ENCODE measurements at regions not wholly inside any gene's neighbourhood (a gene's known extent, or its start where the extent isn't known, plus 50 kb on each side); places are given as distances from the start of the nearest gene placed in this dataset.
"Not testable (repeated sequence)": the region's sequence is repeated elsewhere in the genome, so short reads cannot be mapped to it uniquely, and the experiment has no call there.

GRCh38 chr5:39698838-39699560 is 274.2 kb upstream of the DAB2 start:
- no peak for DNase-seq (ENCODE audit: low read depth in 2 of 2)

GRCh38 chr5:39697881-39698280 is 273.1 kb upstream of the DAB2 start:
- DNase-seq (ENCODE audit: low read depth in 2 of 2): no peak

DNA sequence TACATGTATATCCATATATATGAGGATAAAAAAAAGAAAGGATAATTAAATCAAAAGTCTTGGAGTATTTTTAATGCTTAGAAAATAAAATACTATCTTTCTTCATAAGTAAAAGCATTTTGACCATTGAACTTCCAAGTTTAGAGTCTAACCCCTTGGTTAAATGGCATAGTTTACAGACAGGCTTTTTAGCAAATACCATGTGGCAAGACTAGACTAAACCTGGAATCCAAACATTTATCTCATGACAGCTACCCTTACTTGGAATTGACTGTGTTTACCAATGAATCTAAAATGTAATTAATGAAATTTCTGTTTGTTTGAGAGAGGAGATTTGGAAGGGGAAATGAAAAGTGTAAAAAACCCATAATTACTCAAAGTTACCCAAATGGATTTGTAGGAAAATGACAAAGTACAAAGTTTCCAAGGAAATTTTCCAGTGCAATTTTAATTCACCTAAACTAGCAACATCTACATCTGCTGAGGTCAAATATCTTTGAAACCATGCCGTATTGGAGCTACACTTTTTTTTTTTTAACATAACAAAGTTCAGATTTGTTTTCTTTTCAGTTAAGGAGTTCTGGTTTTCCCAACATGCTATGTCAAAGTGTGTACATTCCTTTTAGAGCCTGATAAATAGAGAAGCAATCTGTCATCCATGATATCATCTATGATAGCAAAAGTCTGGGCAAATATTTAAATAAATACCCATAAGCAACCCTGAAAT is 272.1 kb upstream of the DAB2 start:
- no peak for DNase-seq (ENCODE audit: low read depth in 2 of 2)

DNA sequence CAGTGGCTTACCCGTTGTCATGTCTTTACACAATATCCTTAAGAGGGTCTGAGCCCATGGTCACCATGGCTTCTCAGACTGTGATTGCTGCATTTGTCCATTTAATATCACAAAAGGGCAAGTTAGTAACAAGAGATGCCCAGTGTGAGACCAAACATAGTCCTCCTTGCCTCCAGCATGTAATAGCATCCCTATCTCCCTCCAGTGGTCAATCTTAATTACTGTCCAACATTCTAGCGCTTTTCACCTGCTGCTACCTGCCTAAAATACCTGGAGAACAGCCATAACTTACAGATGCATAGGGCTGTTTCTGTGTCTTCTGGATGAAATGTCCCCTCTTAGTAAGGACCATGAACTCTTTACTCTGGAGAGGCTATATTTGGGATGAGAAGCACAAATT is 267.2 kb upstream of the DAB2 start:
- no peak for DNase-seq (ENCODE audit: low read depth in 2 of 2)

- DNase-seq (ENCODE audit: low read depth in 2 of 2): no peak
These were observed 266.4 kb upstream of the DAB2 start for GRCh38 chr5:39691136-39691535.

DNA sequence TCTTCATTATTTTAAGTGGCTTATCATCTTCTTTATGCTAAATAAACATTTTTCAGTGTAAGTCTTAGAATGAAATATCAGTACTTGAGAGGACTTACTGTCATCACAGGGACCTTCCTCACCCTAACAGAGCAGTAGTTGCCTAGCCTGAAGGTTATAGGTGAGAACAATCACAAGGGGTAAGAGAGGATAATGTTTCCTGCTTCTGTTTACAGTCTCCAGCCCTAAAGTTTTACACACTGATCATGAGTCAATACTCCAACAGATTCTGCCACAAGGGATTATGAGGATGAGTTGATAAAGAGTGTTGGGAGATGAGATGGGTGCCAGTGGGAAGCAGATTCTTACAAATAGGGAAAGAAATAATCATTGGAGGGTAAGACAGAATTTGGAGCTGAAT is 265.1 kb upstream of the DAB2 start:
- no peak for DNase-seq (ENCODE audit: low read depth in 2 of 2)

DNA sequence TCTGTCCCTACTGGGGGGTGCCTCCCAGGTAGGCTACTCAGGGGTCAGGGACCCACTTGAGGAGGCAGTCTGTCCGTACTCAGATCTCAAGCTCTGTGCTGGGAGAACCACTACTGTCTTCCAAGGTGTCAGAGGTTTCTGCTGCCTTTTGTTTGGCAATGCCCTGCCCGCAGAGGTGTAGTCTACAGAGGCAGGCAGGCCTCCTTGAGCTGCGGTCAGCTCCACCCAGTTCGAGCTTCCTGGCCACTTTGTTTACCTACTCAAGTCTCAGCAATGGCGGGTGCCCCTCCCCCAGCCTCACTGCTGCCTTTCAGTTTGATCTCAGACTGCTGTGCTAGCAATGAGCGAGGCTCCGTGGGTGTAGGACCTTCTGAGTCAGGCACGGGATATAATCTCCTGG is 263.1 kb upstream of the DAB2 start:
- not testable (repeated sequence) for DNase-seq (ENCODE audit: low read depth in 2 of 2)

- no peak for DNase-seq (ENCODE audit: low read depth in 2 of 2)
These were observed 255.4 kb upstream of the DAB2 start for GRCh38 chr5:39680213-39680612.

GRCh38 chr5:39678534-39678933 is 253.8 kb upstream of the DAB2 start:
- DNase-seq (ENCODE audit: low read depth in 2 of 2): no peak

DNA sequence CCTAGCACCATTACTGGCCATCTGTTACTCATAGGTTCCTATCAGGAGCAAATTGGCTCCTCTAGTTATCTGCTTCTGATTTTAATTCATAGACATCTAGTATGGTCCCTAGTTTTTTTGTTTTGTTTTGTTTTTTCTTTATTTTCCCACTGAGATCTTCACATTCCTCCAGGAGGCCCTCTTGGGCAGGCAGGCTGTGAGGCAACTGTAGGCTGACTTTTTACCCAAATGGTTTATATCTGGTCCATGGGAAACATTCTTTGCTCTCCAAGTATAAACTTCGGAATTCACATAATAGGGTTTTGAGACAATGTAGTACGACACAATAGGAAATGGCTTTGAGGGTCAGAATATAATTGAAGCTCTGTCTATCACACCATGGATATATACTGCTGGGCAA is 250.9 kb upstream of the DAB2 start:
- DNase-seq (ENCODE audit: low read depth in 2 of 2): no peak

DNA sequence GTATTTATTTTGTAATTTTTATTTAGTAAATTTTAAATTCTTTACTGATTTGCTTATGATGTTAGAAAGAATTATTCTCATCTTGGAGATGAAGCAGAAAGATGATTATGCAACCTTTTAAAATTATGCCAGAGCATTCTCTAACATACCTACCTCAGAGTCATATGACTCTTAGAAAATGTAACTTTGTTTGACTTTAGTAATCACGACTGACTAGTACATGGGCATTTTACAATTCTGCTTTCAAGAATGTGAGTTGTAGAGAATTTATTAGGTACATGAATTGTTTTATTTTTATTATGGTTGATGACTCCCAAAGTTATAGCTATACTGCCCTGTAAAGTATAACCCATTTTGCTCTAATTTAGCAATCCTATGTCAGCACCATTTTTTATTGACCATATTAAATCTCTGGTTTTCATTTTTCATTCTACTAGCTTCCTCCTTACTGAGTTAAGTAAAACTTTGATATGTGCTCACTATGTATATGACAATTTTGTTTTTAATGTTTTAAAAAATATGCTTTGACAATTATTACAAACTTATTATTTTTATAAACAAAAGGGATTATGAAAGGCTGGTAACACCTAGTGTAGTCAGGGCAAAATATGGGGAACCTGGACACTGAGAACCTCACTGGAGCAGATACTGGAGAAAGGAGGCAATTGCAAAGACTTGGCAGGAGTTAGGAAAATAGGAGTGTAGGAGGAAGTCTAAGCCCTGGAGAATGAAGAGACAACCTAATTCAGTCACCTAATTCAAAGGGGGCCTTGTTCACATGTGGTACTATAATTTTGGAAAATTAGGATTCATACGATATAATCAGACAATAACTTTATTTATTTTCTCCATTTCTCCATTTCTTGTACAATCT is 249.7 kb upstream of the DAB2 start:
- DNase-seq (ENCODE audit: low read depth in 2 of 2): no peak

GRCh38 chr5:39671561-39671961 is 246.8 kb upstream of the DAB2 start:
- DNase-seq (ENCODE audit: low read depth in 2 of 2): no peak

DNA sequence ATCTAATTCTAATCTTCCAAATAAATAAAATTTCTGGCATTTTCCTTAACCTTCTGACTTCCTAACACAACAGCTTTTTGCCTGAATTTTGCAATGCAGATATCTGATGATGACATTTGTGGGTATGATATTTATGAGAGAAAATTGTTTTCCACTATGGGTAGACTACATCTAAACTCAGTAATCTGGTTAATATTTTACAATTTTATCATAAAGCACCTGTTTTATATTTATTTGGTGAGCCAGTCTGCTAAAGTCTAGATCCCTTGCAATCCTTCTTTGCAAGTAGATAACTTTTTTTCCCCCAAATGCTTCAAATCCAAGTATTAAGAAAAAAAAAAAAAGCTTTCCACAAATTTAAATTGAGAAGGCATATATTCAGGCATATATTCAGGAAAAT is 246.2 kb upstream of the DAB2 start:
- DNase-seq (ENCODE audit: low read depth in 2 of 2): no peak

GRCh38 chr5:39670391-39670790 is 245.6 kb upstream of the DAB2 start:
- DNase-seq (ENCODE audit: low read depth in 2 of 2): no peak

DNA sequence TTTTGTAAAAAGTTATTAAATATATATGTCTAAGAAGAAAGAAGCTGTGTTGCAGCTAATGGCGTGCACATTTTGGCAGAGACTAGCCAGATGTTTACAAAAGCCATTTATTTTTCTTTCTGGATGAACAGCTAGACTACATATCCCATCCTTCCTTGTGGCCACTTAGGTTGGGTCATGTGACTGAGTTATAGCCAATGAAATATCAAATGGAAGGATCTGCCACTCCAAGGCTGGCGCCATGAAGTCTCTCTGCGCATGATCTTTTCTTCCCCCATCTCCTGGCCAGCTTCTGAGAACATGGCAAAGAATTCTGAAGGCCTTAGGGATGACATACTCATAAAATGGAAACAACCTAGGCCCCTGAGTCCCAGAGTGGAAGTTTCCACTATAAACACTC is 244.2 kb upstream of the DAB2 start:
- DNase-seq (ENCODE audit: low read depth in 2 of 2): no peak

GRCh38 chr5:39665328-39665727 is 240.5 kb upstream of the DAB2 start:
- no peak for DNase-seq (ENCODE audit: low read depth in 2 of 2)

- DNase-seq (ENCODE audit: low read depth in 2 of 2): no peak
These were observed 238.2 kb upstream of the DAB2 start for GRCh38 chr5:39662945-39663344.

DNA sequence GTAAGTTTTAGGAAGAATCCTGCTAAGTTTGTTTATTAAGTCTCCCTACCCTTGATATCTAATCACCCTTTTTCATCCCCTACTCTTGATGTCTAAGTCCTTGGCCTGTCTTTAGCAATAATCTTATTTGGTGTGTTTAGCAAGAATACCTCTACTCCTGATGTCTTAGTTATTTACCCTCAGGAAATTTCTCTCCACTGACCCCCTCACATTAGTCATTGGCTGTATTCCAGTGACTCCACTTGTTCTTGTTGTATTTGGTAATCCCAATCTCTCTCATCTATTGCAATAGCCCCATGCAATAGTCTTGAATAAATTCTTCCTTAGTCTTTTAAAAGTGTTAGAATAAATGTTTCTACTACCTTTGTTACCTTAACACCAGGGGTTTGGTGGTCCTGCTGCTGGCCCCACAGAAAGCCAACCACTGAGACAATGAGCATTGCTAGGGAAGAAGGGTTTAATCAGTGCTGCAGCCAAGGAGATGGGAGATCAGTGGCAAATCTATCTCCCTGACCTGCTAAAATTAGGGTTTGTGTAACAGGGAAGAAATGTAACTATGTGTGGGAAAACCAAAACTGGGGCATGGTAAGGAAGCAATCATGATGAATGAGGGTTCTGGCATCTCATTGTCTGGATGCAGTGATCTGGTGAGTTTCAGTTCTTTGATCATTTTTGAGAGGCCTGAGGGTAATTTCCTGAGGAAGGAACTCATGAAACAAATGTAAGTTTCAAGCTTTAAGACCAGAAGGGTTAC is 236.4 kb upstream of the DAB2 start:
- DNase-seq (ENCODE audit: low read depth in 2 of 2): no peak

- no peak for DNase-seq (ENCODE audit: low read depth in 2 of 2)
These were observed 235.2 kb upstream of the DAB2 start for GRCh38 chr5:39660020-39660419.

- no peak for DNase-seq (ENCODE audit: low read depth in 2 of 2)
These were observed 234.1 kb upstream of the DAB2 start for GRCh38 chr5:39658866-39659265.

DNA sequence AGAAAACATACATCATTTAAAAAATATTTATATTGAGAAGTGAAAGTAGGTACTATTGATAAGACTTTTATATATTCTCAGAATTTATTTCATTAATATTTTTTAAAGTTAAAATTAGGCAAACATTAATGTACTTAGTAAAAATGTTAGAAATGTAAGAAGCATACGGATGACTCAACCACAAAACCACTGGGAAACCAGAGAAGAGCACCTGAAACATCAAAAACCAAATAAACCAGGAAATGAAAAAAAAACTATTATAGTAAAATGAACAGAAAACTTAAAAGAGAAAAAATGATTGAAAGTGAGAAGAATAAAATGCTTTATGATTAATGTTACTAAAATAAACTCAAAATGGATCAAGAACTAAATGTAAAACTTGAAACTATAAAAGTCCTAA is 233.2 kb upstream of the DAB2 start:
- no peak for DNase-seq (ENCODE audit: low read depth in 2 of 2)

- no peak for DNase-seq (ENCODE audit: low read depth in 2 of 2)
These were observed 231.8 kb upstream of the DAB2 start for GRCh38 chr5:39656600-39656999.
